ENCODE measurements at regions not wholly inside any gene's neighbourhood (a gene's known extent, or its start where the extent isn't known, plus 50 kb on each side); places are given as distances from the start of the nearest gene placed in this dataset.

DNA sequence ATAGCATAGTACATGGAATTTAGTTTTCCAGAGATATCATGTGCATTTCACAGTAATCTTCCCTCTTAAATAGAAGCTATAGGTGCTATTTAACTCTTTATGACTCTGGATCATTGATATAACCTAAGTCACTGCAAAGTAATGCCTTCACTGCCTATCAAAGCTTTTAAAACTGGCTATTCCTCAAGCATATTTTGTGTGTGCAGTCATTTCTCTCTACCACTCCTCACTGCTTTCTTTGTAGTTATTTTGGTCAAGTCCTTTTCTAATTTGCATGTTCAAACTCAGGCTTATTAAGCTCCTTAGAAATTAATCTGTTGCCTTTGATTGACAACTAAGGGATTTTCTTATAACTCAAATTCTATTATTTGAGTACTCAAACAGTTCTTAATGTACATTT, 79.4 kb upstream of the PLEKHG7 start:
- POLR2A ChIA-PET: no interaction called here
- BruUV-seq (replicated peaks): no TSS peak
- Histone ChIP-seq H3K9ac (ENCODE audit: low read length) (no peak overlapping the region), H3K79me2 (ENCODE audit: insufficient read depth, low read length) (no peaks in the 10 kb centered on the region), H3K36me3 (ENCODE audit: control insufficient read depth in 1 of 2, insufficient read depth in 2 of 2, low read length in 2 of 2) (no peaks in the 10 kb centered on the region), H3K4me2 (ENCODE audit: low read length) (no peak overlapping the region), H3K27me3 (ENCODE audit: insufficient read depth, low read length) (no peaks in the 10 kb centered on the region), H3K27ac (ENCODE audit: low read depth, low read length) (no peak overlapping the region), H3K4me1 (ENCODE audit: control insufficient read depth in 1 of 2, insufficient read depth in 2 of 2, low read length in 2 of 2) (peaks cover 0 to 9% of the 10 kb centered on the region in 2 experiments; a peak in 2 of 4 replicates), H4K20me1 (ENCODE audit: insufficient read depth) (no peaks in the 10 kb centered on the region), H2AFZ (ENCODE audit: low read depth, low read length, poor library complexity, severe bottlenecking) (no peak overlapping the region), H3K9me3 (ENCODE audit: control insufficient read depth in 1 of 2, insufficient read depth in 1 of 2, low read depth in 1 of 2, low read length in 2 of 2) (no peaks in the 10 kb centered on the region), H3K9me2 (ENCODE audit: insufficient read depth) (no peaks in the 10 kb centered on the region), H3K4me3 (replicated peaks in 1 of 2; ENCODE audit: low read depth in 1 of 2, low read length in 2 of 2) (no peak overlapping the region)
- DNase-seq (ENCODE audit: low read depth, low spot score): no peak
- ATAC-seq: no peak
- no peak for TF ChIP-seq SP1 (IDR thresholded peaks at IDR 0.05; ENCODE audit: low read depth)
- no peak for TF ChIP-seq CEBPB (IDR thresholded peaks at IDR 0.05; ENCODE audit: low read depth)
- no peak for TF ChIP-seq SRF (IDR thresholded peaks at IDR 0.05; ENCODE audit: low read depth)
- no peak for TF ChIP-seq CBX3 (IDR thresholded peaks at IDR 0.05; ENCODE audit: low read depth)
- no peak for TF ChIP-seq YY1 (IDR thresholded peaks at IDR 0.05; ENCODE audit: extremely low read depth, insufficient replicate concordance, low read depth, low read length)
- TF ChIP-seq EZH2 (IDR thresholded peaks at IDR 0.05): no peak
- TF ChIP-seq ZNF274 (IDR thresholded peaks at IDR 0.05; ENCODE audit: low read depth, low read length): no peak
- TF ChIP-seq, protein P1, sequence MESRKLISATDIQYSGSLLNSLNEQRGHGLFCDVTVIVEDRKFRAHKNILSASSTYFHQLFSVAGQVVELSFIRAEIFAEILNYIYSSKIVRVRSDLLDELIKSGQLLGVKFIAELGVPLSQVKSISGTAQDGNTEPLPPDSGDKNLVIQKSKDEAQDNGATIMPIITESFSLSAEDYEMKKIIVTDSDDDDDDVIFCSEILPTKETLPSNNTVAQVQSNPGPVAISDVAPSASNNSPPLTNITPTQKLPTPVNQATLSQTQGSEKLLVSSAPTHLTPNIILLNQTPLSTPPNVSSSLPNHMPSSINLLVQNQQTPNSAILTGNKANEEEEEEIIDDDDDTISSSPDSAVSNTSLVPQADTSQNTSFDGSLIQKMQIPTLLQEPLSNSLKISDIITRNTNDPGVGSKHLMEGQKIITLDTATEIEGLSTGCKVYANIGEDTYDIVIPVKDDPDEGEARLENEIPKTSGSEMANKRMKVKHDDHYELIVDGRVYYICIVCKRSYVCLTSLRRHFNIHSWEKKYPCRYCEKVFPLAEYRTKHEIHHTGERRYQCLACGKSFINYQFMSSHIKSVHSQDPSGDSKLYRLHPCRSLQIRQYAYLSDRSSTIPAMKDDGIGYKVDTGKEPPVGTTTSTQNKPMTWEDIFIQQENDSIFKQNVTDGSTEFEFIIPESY (IDR thresholded peaks at IDR 0.05; ENCODE audit: extremely low read depth, insufficient replicate concordance, low read length): no peak
- no peak for TF ChIP-seq ELF1 (IDR thresholded peaks at IDR 0.05; ENCODE audit: borderline replicate concordance, low read depth)
- TF ChIP-seq POLR2A (IDR thresholded peaks at IDR 0.05; ENCODE audit: borderline replicate concordance, extremely low read depth, insufficient read depth, insufficient read length): no peak
- no peak for TF ChIP-seq ZFX (IDR thresholded peaks at IDR 0.05)
- TF ChIP-seq POLR2AphosphoS5 (IDR thresholded peaks at IDR 0.05; ENCODE audit: low read depth, low read length): no peak
- TF ChIP-seq JUND (IDR thresholded peaks at IDR 0.05): no peak
- no peak for TF ChIP-seq TCF7L2 (IDR thresholded peaks at IDR 0.05; ENCODE audit: borderline replicate concordance, extremely low read depth, insufficient read depth, insufficient read length)
- no peak for TF ChIP-seq SIN3A (IDR thresholded peaks at IDR 0.05; ENCODE audit: low read depth)
- TF ChIP-seq, protein P2, sequence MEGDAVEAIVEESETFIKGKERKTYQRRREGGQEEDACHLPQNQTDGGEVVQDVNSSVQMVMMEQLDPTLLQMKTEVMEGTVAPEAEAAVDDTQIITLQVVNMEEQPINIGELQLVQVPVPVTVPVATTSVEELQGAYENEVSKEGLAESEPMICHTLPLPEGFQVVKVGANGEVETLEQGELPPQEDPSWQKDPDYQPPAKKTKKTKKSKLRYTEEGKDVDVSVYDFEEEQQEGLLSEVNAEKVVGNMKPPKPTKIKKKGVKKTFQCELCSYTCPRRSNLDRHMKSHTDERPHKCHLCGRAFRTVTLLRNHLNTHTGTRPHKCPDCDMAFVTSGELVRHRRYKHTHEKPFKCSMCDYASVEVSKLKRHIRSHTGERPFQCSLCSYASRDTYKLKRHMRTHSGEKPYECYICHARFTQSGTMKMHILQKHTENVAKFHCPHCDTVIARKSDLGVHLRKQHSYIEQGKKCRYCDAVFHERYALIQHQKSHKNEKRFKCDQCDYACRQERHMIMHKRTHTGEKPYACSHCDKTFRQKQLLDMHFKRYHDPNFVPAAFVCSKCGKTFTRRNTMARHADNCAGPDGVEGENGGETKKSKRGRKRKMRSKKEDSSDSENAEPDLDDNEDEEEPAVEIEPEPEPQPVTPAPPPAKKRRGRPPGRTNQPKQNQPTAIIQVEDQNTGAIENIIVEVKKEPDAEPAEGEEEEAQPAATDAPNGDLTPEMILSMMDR (IDR thresholded peaks at IDR 0.05 in 2 of 3, conservative IDR thresholded peaks at IDR 0.05 in 1 of 3; ENCODE audit: borderline replicate concordance in 1 of 3, insufficient read depth in 1 of 3, low read depth in 2 of 3, low read length in 2 of 3): no peak
- TF ChIP-seq, protein P3, sequence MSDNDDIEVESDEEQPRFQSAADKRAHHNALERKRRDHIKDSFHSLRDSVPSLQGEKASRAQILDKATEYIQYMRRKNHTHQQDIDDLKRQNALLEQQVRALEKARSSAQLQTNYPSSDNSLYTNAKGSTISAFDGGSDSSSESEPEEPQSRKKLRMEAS (IDR thresholded peaks at IDR 0.05): no peak
- TF ChIP-seq RAD21 (IDR thresholded peaks at IDR 0.05; ENCODE audit: low read depth): no peak
- intact Hi-C loops (cut with micrococcal nuclease): no loop called here
- RAD21 ChIA-PET (ENCODE audit: low non-redundant PET in 1 of 2, low total read pairs in 2 of 2, uncharacterized antibody in 2 of 2, unreplicated experiment in 2 of 2): no interaction called here
- CTCF ChIA-PET: no interaction called here

Data from HCT116 (cell line).